ENCODE measurements at regions not wholly inside any gene's neighbourhood (a gene's known extent, or its start where the extent isn't known, plus 50 kb on each side); places are given as distances from the start of the nearest gene placed in this dataset.

DNA sequence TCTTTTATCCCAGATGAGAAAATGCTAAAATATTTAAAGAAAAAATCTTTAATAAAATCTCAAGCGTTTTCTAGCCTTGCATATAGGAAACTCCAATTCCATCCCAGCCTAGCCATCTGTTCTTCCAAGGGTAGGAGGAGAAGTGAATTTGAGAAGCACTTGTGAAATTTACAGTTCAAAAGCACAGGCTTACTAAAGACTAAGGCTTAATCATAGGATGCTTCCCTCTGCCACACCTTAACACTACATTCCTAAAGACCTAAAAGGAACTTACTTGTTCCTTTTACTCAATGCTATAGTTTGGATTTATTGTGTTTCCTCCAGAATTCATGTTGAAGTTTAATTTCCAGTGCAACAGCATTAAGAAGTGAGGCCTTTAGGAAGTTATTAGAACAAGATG lies 764.8 kb upstream of the CADM2 start:
- Histone ChIP-seq H3K4me1 (ENCODE audit: control insufficient read depth, low read length) (no peaks in the 10 kb centered on the region), H3K27ac (ENCODE audit: low read depth, low read length) (no peak overlapping the region), H3K9me2 (replicated peaks; ENCODE audit: control insufficient read depth, low read length) (no peaks in the 10 kb centered on the region), H3K9me3 (ENCODE audit: control insufficient read depth, insufficient read depth, low read length) (no peaks in the 10 kb centered on the region), H3K36me3 (ENCODE audit: control insufficient read depth, low read length) (no peaks in the 10 kb centered on the region), H3K79me2 (ENCODE audit: control insufficient read depth, low read length) (no peaks in the 10 kb centered on the region), H4K20me1 (ENCODE audit: control insufficient read depth, insufficient read depth, low read depth, low read length) (no peaks in the 10 kb centered on the region), H3F3A (ENCODE audit: control insufficient read depth, insufficient read depth) (no peaks in the 10 kb centered on the region), H3K4me3 (ENCODE audit: low read length) (no peak overlapping the region), H3K27me3 (ENCODE audit: control insufficient read depth, low read length) (no peaks in the 10 kb centered on the region), H3K4me2 (ENCODE audit: low read length) (no peak overlapping the region)
- TF ChIP-seq EZH2phosphoT487 (IDR thresholded peaks at IDR 0.05; ENCODE audit: borderline replicate concordance, low read length) = no peak
- TF ChIP-seq, protein P1, sequence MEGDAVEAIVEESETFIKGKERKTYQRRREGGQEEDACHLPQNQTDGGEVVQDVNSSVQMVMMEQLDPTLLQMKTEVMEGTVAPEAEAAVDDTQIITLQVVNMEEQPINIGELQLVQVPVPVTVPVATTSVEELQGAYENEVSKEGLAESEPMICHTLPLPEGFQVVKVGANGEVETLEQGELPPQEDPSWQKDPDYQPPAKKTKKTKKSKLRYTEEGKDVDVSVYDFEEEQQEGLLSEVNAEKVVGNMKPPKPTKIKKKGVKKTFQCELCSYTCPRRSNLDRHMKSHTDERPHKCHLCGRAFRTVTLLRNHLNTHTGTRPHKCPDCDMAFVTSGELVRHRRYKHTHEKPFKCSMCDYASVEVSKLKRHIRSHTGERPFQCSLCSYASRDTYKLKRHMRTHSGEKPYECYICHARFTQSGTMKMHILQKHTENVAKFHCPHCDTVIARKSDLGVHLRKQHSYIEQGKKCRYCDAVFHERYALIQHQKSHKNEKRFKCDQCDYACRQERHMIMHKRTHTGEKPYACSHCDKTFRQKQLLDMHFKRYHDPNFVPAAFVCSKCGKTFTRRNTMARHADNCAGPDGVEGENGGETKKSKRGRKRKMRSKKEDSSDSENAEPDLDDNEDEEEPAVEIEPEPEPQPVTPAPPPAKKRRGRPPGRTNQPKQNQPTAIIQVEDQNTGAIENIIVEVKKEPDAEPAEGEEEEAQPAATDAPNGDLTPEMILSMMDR (IDR thresholded peaks at IDR 0.05; ENCODE audit: low read depth, low read length, poor library complexity, severe bottlenecking) = no peak

DNA sequence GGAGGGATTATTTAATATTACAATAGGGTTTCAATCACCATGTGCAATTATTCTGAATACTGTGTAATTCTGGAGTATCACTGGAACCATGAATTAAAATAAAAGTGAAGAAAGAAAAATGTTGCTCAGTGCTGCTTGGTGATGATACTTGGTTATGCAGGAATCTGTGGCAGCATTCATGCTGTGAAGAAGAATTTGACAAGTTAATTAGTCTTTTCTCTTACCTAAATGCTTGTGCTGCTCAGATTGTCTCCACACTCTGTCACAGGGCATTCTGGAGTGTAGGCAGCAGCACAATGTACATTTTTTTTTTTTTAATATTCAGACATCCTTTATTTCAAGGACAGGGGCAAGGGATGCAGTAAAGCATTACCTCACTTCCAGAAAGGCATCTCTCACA lies 749.3 kb upstream of the CADM2 start:
- H3K27me3 ChIP-seq (ENCODE audit: control insufficient read depth, low read length) = no peaks in the 10 kb centered on the region
- no peaks in the 10 kb centered on the region for H3K36me3 ChIP-seq (ENCODE audit: control insufficient read depth, low read length)
- TF ChIP-seq EZH2phosphoT487 (IDR thresholded peaks at IDR 0.05; ENCODE audit: borderline replicate concordance, low read length) = no peak
- TF ChIP-seq, protein P1 (IDR thresholded peaks at IDR 0.05; ENCODE audit: low read depth, low read length, poor library complexity, severe bottlenecking) = no peak
- no peaks in the 10 kb centered on the region for H3K4me1 ChIP-seq (ENCODE audit: control insufficient read depth, low read length)
- no peaks in the 10 kb centered on the region for H3F3A ChIP-seq (ENCODE audit: control insufficient read depth, insufficient read depth)
- H3K4me3 ChIP-seq (ENCODE audit: low read length) = no peak overlapping the region
- no peaks in the 10 kb centered on the region for H4K20me1 ChIP-seq (ENCODE audit: control insufficient read depth, insufficient read depth, low read depth, low read length)
- no peaks in the 10 kb centered on the region for H3K9me2 ChIP-seq (replicated peaks; ENCODE audit: control insufficient read depth, low read length)
- no peaks in the 10 kb centered on the region for H3K9me3 ChIP-seq (ENCODE audit: control insufficient read depth, insufficient read depth, low read length)
- H3K27ac ChIP-seq (ENCODE audit: low read depth, low read length) = no peak overlapping the region
- H3K4me2 ChIP-seq (ENCODE audit: low read length) = no peak overlapping the region
- H3K79me2 ChIP-seq (ENCODE audit: control insufficient read depth, low read length) = no peaks in the 10 kb centered on the region

DNA sequence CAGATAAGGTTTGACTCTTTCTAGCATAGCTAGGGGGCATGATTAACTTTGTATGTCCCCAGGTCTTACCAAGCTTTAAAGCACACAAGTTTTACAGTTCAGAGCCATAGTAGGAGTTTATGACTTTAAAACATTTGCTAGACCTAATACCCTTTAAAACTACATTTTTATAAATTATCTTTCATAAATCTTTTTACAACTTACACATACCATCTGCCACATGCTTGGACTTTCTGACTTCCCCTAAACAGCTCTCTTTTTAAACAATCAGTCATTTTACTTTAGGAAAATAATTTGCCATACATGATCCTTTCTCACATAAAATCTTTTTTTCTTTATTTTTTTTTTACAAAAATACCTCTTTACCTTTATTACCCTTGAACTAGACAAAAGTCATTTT lies 735.3 kb upstream of the CADM2 start:
- H4K20me1 ChIP-seq (ENCODE audit: control insufficient read depth, insufficient read depth, low read depth, low read length) = no peaks in the 10 kb centered on the region
- no peaks in the 10 kb centered on the region for H3K36me3 ChIP-seq (ENCODE audit: control insufficient read depth, low read length)
- H3F3A ChIP-seq (ENCODE audit: control insufficient read depth, insufficient read depth) = no peaks in the 10 kb centered on the region
- no peaks in the 10 kb centered on the region for H3K79me2 ChIP-seq (ENCODE audit: control insufficient read depth, low read length)
- no peaks in the 10 kb centered on the region for H3K9me2 ChIP-seq (replicated peaks; ENCODE audit: control insufficient read depth, low read length)
- H3K27me3 ChIP-seq (ENCODE audit: control insufficient read depth, low read length) = no peaks in the 10 kb centered on the region
- H3K9me3 ChIP-seq (ENCODE audit: control insufficient read depth, insufficient read depth, low read length) = no peaks in the 10 kb centered on the region; the same call in 1 of the 2 replicates
- H3K4me2 ChIP-seq (ENCODE audit: low read length) = no peak overlapping the region
- H3K4me1 ChIP-seq (ENCODE audit: control insufficient read depth, low read length) = no peaks in the 10 kb centered on the region
- H3K27ac ChIP-seq (ENCODE audit: low read depth, low read length) = no peak overlapping the region
- no peak overlapping the region for H3K4me3 ChIP-seq (ENCODE audit: low read length)
- no peak for TF ChIP-seq EZH2phosphoT487 (IDR thresholded peaks at IDR 0.05; ENCODE audit: borderline replicate concordance, low read length)
- TF ChIP-seq, protein P1 (IDR thresholded peaks at IDR 0.05; ENCODE audit: low read depth, low read length, poor library complexity, severe bottlenecking) = no peak

DNA sequence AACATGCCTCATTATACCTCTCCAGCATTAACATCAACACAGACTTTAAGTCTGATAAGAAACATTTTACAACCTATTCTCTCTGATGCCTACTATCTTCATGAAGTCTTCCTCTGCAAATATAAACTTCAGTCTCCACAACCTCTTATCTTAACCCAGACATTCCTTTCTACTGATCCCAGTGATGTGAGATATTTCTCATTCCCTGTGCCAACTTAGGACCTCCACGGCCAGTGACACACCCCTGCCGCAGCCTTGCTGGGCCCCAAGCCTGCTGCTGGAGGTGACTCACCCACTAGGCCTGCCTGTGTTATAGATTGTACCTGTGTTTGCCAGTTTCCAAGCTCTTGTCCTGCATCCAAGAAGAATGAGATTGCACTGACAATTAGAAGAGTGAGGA lies 734.5 kb upstream of the CADM2 start:
- Histone ChIP-seq H3F3A (ENCODE audit: control insufficient read depth, insufficient read depth) (no peaks in the 10 kb centered on the region), H3K9me3 (ENCODE audit: control insufficient read depth, insufficient read depth, low read length) (no peaks in the 10 kb centered on the region; the same call in 1 of the 2 replicates), H3K9me2 (replicated peaks; ENCODE audit: control insufficient read depth, low read length) (no peaks in the 10 kb centered on the region), H4K20me1 (ENCODE audit: control insufficient read depth, insufficient read depth, low read depth, low read length) (no peaks in the 10 kb centered on the region), H3K4me2 (ENCODE audit: low read length) (no peak overlapping the region), H3K36me3 (ENCODE audit: control insufficient read depth, low read length) (no peaks in the 10 kb centered on the region), H3K4me3 (ENCODE audit: low read length) (no peak overlapping the region), H3K27ac (ENCODE audit: low read depth, low read length) (no peak overlapping the region), H3K27me3 (ENCODE audit: control insufficient read depth, low read length) (no peaks in the 10 kb centered on the region), H3K4me1 (ENCODE audit: control insufficient read depth, low read length) (no peaks in the 10 kb centered on the region), H3K79me2 (ENCODE audit: control insufficient read depth, low read length) (no peaks in the 10 kb centered on the region)
- no peak for TF ChIP-seq EZH2phosphoT487 (IDR thresholded peaks at IDR 0.05; ENCODE audit: borderline replicate concordance, low read length)
- TF ChIP-seq, protein P1 (IDR thresholded peaks at IDR 0.05; ENCODE audit: low read depth, low read length, poor library complexity, severe bottlenecking) = no peak

Measured in DOHH2 (cell line).